ENCODE measurements at regions not wholly inside any gene's neighbourhood (a gene's known extent, or its start where the extent isn't known, plus 50 kb on each side); places are given as distances from the start of the nearest gene placed in this dataset.
"Not testable (repeated sequence)": the region's sequence is repeated elsewhere in the genome, so short reads cannot be mapped to it uniquely, and the experiment has no call there.

DNA sequence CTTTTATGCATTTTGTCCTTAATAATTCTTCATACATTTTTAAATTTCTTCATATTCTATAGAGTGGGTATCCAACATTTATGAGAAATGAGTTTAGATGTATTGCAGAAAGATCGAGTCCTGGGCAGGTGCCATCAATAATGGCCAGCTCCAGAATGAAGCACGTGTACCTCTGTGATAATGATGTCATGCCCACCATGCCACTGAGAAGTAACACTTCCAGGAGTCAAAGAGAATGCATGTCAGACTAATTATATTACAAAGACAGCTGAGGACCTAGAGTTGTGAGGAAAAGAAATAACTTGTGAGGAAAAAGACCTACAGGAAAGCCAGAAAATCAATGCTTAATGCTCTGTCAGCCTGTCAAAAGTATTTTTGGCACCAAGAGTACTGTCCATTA, 157.4 kb upstream of the P2RY1 start:
- TF ChIP-seq POLR2A (IDR thresholded peaks at IDR 0.05): no peak
- TF ChIP-seq, protein P1, sequence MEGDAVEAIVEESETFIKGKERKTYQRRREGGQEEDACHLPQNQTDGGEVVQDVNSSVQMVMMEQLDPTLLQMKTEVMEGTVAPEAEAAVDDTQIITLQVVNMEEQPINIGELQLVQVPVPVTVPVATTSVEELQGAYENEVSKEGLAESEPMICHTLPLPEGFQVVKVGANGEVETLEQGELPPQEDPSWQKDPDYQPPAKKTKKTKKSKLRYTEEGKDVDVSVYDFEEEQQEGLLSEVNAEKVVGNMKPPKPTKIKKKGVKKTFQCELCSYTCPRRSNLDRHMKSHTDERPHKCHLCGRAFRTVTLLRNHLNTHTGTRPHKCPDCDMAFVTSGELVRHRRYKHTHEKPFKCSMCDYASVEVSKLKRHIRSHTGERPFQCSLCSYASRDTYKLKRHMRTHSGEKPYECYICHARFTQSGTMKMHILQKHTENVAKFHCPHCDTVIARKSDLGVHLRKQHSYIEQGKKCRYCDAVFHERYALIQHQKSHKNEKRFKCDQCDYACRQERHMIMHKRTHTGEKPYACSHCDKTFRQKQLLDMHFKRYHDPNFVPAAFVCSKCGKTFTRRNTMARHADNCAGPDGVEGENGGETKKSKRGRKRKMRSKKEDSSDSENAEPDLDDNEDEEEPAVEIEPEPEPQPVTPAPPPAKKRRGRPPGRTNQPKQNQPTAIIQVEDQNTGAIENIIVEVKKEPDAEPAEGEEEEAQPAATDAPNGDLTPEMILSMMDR (IDR thresholded peaks at IDR 0.05): no peak
- no peak overlapping the region for H3K4me3 ChIP-seq (replicated peaks in 1 of 3)
- H3K27ac ChIP-seq: no peak overlapping the region
- WGBS, 2 donors: 83 to 85% methylated on average over 2 of the region's 2 CpGs
- H3K9me3 ChIP-seq: no peaks in the 10 kb centered on the region
- H3K4me1 ChIP-seq: no peaks in the 10 kb centered on the region
- H3K27me3 ChIP-seq: no peaks in the 10 kb centered on the region
- no peak for DNase-seq
- intact Hi-C loops (cut with DNase I): no loop called here
- no peaks in the 10 kb centered on the region for H3K36me3 ChIP-seq

- Histone ChIP-seq H3K27ac (no peak overlapping the region), H3K4me1 (no peaks in the 10 kb centered on the region), H3K27me3 (no peaks in the 10 kb centered on the region), H3K36me3 (no peaks in the 10 kb centered on the region), H3K4me3 (replicated peaks in 1 of 3) (no peak overlapping the region), H3K9me3 (no peaks in the 10 kb centered on the region)
- TF ChIP-seq, protein P1 (IDR thresholded peaks at IDR 0.05): no peak
- no peak for TF ChIP-seq POLR2A (IDR thresholded peaks at IDR 0.05)
- no peak for DNase-seq
- intact Hi-C loops (cut with DNase I): no loop called here
These were observed 152.5 kb upstream of the P2RY1 start for GRCh38 chr3:152682477-152682876.

DNA sequence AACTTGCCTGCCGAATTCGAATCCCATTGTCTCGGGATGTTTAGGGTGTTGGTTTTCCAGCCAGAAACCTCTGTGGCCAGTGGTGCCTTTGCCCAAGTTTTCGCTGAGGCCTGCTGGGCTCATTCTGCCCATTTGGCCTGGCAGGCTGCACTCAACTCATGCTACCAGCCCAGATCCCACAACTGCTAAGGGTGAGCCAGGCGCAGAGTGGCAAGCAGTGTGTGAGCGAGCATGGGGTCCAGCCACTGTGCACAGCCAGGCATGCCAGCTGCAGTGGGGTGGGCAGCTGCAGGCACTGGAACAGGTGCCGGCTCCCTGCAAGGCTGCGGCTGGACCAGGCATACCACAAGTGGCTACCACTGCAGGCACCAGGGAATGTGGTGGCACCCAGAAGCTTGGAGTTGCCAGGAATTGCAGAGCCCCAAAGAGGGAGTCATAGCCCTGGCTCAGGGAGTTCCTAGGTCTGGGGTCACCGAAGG, 151.4 kb upstream of the P2RY1 start:
- no peak for TF ChIP-seq POLR2A (IDR thresholded peaks at IDR 0.05)
- TF ChIP-seq, protein P1 (IDR thresholded peaks at IDR 0.05): no peak
- Histone ChIP-seq H3K27ac (no peak overlapping the region), H3K27me3 (no peaks in the 10 kb centered on the region), H3K4me1 (no peaks in the 10 kb centered on the region), H3K9me3 (no peaks in the 10 kb centered on the region), H3K36me3 (no peaks in the 10 kb centered on the region), H3K4me3 (replicated peaks in 1 of 3) (no peak overlapping the region)
- WGBS, 2 donors: 93 to 95% methylated on average over 5 to 7 of the region's 9 CpGs
- intact Hi-C loops (cut with DNase I): no loop called here
- no peak for DNase-seq

- H3K27me3 ChIP-seq: no peaks in the 10 kb centered on the region
- TF ChIP-seq, protein P1 (IDR thresholded peaks at IDR 0.05): no peak
- TF ChIP-seq POLR2A (IDR thresholded peaks at IDR 0.05): no peak
- 90 to 100% methylated on average over 1 of the region's 1 CpG for WGBS, 2 donors
- no peaks in the 10 kb centered on the region for H3K36me3 ChIP-seq
- no peaks in the 10 kb centered on the region for H3K9me3 ChIP-seq
- no peak overlapping the region for H3K4me3 ChIP-seq (replicated peaks in 1 of 3)
- no peaks in the 10 kb centered on the region for H3K4me1 ChIP-seq
- no peak for DNase-seq
- H3K27ac ChIP-seq: no peak overlapping the region
- intact Hi-C loops (cut with DNase I): no loop called here
These were observed 150.7 kb upstream of the P2RY1 start for GRCh38 chr3:152684279-152684678.

GRCh38 chr3:152688313-152688712, 146.6 kb upstream of the P2RY1 start:
- intact Hi-C loops (cut with DNase I): no loop called here
- no peak for TF ChIP-seq POLR2A (IDR thresholded peaks at IDR 0.05)
- TF ChIP-seq, protein P1 (IDR thresholded peaks at IDR 0.05): no peak
- H3K27me3 ChIP-seq: no peaks in the 10 kb centered on the region
- 57 to 68% methylated on average over 3 to 5 of the region's 5 CpGs for WGBS, 2 donors
- no peaks in the 10 kb centered on the region for H3K4me1 ChIP-seq
- H3K9me3 ChIP-seq: no peaks in the 10 kb centered on the region
- no peak for DNase-seq
- no peaks in the 10 kb centered on the region for H3K36me3 ChIP-seq
- no peak overlapping the region for H3K27ac ChIP-seq
- H3K4me3 ChIP-seq (replicated peaks in 1 of 3): no peak overlapping the region

- H3K4me3 ChIP-seq (replicated peaks in 1 of 3); intact Hi-C loops (cut with DNase I); H3K27ac ChIP-seq; H3K27me3 ChIP-seq; H3K36me3 ChIP-seq; H3K4me1 ChIP-seq; H3K9me3 ChIP-seq; DNase-seq: not testable (repeated sequence)
- 79% methylated on average over 2 of the region's 2 CpGs for WGBS, 2 donors
These were observed 142.6 kb upstream of the P2RY1 start for GRCh38 chr3:152692326-152692725.

DNA sequence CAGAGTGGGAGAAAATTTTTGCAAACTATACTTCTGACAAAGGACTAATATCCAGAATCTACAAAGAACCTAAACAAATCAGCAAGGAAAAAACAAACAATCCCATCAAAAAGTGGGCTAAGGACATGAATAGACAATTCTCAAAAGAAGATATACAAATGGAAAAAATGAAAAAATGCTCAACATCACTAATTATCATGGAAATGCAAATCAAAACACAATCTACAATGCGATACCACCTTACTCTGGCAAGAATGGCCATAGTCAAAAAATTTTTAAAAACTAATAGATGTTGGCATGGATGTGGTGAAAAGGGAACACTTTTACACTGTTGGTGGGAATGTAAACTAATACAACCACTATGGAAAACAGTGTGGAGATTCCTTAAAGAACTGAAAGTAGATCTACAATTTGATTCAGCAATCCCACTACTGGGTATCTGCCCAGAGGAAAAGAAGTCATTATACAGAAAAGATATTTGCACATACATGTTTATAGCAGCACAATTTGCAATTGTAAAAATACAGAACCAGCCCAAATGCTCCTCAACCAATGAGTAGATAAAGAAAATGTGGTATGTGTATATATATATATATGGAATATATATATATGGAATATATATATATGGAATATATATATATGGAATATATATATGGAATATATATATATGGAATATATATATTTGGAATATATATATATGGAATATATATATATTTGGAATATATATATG, 141.2 kb upstream of the P2RY1 start:
- H3K9me3 ChIP-seq; H3K36me3 ChIP-seq; H3K4me3 ChIP-seq (replicated peaks in 1 of 3); intact Hi-C loops (cut with DNase I); H3K27ac ChIP-seq; H3K27me3 ChIP-seq; DNase-seq; H3K4me1 ChIP-seq: not testable (repeated sequence)
- 95 to 98% methylated on average over 1 of the region's 1 CpG for WGBS, 2 donors

All from thyroid gland (tissue), 4 donors.